NOMO-1 treated with DMSO at 0.1 percent for 48 hours (cell line): ENCODE measurements at regions not wholly inside any gene's neighbourhood (a gene's known extent, or its start where the extent isn't known, plus 50 kb on each side); places are given as distances from the start of the nearest gene placed in this dataset.

Experiments used
- DNase-seq: peaks from one replicate; lab custom pipeline; 2025; ENCODE audit not compliant: unreplicated experiment; lab: John Stamatoyannopoulos, UW

DNA sequence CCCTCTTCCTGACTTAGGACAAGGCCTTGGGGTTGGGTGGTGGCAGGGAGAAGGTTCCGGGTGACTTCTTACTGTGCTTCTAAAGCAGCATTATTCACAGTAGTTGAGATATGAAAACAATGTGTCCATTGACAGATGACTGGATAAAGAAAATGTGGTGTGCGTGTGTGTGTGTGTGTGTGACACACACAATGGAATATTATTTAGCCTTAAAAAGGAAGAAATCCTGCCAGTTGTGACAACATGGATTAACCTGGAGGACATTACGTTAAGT, 128.1 kb upstream of the RASGRP1 start:
- no peak for DNase-seq

DNA sequence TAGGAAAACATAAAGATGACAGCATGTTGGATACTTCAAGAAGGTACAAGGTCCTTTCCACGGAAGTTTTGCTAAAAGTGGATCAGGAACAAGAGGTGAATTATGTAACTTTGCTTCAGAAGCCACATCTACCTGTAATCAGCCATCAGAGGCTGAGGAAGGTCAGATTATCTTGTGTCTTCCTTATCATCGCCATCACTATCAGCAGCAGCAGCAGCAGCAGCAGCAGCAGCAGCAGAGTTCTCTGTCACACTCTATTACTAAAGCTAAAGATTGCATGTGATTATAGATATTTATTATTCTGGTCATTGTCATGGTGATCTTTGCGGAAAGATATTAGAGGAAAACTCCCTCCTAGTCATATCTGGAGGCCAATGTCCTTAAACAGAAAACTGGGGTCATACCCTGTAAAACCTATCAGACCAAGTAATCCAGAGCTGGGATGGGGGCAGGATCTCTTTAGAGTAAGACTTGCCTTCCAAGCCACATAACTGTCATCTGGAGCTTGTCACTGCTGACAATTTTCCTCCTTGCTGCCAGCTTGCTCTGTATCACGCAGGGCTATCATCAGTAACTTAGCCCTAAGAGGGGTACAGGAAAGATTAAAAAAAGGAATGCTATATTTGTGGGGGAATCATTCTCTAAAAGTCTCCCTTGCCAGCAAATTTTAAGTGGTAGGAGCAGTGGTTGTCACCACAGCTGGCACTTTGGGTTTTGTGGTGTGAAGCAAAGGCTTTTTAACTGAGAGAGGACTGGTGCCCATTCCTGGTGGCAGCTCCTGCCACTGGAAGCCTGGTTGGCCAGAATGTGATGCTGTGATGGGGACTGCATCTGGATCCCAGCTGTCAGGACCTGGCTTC, 130.9 kb upstream of the RASGRP1 start:
- no peak for DNase-seq

DNA sequence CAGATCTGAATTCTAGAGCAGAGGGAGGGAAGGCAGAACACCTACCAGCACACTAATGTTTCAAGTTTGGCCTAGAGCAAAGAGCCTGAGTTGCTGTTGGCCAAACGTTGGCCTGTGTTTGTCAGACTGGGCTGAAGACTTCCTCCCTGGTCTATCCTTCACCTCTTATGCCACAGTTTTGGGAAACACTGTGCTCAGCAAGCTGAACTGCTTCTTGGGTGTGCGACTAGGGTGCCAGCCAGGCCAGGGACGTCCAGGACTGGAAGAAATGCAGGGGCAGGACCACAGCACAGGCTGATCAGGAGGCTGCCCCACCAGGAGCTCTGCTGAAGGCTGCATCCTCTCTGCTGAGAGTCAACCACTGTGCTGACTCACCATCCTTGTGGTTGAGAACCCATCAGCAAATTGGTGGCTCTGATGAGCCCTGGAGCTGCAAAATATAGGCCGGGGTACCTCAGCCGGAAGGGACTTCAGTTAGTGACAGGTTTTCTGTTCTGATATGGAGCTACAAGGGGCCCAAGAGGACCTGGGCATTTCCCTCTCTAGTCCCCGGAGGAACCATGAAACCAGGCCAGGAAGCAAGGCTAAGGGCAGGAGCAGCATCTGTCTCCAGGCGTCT, 131.6 kb upstream of the RASGRP1 start:
- peak; percentile 47 for DNase-seq

DNA sequence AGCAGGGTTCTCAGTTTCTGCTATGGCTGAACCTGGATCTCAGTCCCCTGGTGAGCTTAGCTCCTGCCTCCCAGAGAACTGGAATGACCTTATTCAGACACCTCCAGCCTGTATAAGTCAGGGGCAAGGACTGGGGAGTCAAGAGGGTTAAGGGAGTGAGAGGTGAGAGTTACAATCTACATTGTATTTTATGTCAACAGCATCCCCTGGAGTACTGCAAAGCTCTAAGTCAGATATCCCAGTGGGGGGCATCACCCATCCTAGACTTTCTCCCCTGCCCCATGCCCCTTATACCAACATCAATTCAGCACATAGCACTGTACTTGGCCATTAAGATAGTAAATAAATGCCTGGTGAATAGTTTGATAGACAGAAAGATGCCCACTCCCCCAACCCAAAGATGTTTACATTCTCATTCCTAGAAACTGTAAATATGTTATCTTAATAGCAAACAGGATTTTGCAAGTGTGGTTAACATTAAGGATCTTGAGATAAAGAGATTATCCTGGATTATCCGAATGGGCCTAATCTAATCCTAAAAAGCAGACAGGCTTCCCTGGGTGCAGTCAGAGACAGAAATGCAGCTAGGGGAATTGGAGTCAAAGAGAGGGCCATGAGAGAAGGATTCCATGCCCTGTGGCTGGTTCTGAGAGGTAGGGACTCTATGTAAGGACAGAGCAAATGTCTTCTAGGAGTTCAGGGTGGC, 132.3 kb upstream of the RASGRP1 start:
- no peak for DNase-seq

DNA sequence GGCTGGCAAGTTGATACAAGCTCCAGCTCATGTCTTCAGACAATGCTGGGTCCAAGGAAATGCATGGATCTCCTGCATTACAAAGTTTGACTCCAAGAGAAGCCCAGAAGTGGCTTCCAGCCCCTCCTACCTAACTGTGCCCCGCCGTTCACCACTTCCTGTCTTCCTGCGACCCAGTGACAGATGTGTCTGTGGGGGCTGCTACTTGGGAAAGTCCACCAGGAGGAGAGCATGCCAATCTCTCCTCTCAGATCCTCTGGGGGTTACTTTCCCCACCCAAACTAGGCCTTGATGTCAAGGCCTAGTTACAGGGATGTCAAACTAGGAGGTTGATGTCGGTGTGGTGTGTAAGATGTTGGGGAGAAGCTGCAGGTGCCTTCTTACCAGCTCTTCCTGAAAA, 133.6 kb upstream of the RASGRP1 start:
- no peak for DNase-seq

DNA sequence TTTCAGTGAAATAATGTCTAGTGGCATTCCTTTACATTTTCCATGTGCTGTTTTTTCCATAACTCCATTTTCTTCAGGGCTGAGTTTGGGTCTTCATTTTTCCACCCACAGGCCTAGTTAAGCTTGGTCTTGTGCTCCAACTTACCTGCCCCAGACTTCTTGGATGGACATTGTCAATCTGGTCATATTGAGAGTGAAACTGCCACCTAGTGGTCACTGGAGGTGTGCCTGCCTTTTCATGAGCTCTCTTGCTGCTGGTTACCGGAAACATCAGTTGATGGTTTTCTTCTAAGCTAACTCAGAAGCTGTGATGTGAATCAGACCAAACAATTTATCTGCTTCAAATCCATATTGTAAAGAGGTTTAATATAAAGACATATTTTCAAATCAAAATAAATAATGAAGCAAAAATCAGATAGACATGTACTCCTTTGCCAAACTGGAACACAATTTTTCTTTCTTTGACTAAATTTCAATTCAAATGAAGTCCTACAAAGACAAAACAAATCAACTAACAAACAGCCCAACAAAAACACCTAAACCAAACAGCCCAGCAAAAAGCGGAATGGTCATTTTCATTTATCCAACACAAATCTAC, 135.1 kb upstream of the RASGRP1 start:
- peak; percentile 50 for DNase-seq

DNA sequence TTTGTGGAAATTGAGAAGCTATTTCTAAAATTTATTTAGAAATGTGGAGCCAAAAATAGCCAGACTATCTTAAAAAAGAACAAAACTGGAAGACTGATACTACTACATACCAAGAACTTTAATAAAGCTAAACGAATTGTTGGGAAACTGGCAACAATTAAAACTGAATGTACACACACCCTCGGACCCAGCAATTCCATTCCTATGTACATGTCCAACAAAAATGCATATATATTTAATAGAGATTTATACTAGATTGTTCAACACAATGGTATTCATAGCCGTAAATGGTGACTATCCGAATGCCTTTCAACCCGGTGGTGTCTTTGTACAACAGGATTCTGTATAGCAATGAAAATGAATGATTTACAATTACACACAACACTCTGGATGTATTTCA, 136.5 kb upstream of the RASGRP1 start:
- no peak for DNase-seq

DNA sequence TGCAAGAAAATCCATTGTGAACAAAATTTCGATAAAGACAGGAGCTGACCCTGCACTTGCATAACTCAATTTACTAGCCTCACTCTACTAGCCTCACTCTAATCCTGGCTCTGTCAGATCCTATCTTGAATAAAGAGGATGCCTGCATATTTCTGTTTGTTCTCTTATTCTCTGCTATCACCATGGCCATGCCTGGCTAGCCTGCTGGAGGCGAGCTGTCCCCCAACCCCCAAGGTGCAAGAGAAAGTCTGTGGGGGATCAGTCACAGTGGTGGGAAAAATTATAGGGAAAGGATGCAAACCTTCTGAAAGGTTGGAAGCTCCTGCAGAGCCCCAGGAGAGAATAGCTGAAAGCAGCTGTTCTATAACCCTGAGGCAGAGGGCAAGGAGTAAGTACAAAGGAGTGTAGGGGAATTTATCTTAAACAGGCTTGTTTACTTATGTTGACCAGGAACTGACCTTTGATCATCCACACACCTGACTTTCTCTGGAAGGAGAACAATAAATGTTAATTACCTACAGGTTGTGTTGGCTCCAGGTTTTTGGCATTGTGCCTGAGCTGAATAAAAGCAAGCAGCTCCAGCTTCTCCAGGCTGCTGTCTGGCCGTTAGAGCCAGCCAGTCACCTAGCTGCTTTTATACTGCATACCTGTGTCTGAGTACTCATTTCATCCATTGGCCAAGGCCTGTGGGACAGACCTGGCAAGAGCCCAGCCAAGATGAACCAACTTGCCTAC, 137.7 kb upstream of the RASGRP1 start:
- no peak for DNase-seq

DNA sequence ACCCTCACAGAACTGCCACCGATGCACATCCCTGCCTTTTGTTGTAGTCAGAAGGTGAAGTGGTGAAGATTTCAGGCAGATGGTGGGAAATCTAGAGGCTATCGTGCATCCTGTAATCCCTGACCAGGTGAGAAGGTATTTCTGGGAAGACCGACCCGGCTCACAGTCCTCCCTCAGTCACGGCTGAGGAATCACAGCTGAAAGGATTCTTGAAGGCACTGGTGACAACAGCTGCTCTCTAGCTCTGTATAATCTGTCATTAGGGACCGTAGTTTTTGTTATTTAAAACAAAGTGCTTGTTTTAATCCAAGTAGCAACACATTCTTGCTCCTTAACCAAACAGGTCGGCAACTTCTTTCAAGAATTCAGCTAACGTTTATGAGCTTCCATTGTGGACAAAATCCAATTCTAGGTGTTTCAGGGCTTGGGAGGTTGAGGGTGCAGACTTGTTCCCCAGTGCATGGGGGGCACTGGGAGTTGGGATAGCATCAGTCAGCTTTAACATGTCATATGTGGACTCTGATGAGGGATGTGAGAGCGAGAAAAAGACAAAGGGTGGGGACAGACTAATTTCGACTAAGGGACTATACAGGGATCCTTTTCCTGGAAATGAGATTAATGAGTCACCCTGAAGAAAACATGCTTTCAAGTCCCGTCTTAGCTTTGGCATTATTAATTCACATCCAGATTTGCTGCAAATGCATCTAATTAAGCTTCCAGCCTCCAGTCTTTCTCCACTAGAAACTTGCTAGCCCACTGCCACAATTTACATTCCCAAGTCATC, 141.0 kb upstream of the RASGRP1 start:
- no peak for DNase-seq

DNA sequence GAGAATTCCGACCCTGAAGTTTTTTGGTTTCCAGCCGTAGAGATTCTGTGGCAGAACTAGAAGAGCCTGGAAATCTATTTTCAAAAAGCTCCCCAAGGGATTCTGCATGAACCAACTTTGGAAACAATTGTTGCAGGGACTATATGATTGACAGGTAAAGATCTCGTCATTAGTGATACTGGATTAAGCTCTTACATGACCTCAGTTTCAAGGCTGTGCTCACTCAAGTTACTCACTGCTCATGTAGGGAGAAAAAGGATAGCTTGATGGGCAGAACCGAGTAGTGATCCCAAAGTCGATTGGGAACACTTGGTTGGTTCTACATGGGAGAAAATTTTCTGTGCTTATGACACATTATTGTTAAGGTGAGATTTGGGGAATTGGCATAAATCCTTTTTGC, 142.3 kb upstream of the RASGRP1 start:
- DNase-seq, result no peak

DNA sequence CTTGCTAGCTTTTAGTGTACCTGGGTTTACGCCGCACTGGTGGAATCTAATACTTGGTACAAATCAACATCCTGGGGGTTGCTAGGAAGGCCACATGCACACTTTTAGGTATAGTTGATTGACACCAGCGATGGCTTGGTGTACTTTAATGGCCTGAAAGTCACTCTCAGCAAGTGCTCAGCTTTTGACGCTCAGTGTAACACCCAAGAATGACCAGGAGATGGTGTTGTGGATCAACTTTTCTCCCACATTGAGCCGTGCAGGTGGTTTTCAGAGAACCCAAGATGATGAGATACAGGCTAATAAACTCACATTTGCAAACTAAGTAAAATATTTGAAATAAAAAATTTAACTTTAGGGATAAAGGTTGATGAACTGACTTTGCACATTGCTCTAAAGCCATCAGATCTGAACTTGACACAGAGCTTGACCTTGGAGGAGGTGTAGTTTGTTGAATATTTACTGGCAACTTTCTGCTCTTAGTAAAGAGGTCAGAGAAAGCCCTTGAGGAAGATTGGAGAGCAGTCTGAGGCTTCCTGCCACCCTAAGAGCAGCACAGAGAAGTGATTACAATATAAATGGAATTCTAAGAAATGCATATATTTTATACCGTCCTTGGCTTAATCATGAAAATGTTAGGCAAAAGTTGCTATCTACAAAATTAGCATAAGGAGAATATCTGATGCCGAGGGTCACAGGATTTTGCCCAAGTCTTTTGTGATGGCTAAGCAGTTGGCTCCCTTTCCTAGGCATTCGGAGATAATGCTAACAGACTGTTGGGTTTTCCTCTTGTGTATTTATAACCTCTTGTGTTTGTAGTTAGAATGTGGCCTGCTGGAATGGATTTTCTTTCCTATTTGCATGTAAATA, 143.4 kb upstream of the RASGRP1 start:
- peak; percentile 35 for DNase-seq

DNA sequence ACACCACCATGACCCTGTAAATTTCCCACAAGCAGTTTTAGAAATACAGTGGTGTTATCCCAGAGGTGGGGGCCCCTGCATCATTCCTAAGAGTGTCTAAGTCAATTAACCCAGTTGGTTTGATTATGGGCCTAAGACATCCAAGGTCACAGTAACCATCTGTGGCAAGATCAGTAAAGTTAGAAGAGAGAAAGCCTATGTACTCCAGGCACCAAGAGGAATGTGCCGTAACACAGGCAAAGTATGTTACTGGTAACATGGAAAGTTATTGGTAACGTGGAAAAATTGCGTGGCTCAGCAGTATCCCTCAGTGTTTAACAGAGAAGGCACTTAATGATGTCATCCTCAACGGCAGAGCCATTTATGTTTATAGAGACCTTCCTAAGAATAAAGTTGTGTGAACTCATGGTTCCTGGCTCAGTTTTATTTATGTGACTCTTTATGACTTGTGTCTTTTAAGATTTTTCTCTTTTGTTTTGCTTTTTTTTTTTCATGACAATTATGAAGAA, 144.1 kb upstream of the RASGRP1 start:
- DNase-seq, result no peak

DNA sequence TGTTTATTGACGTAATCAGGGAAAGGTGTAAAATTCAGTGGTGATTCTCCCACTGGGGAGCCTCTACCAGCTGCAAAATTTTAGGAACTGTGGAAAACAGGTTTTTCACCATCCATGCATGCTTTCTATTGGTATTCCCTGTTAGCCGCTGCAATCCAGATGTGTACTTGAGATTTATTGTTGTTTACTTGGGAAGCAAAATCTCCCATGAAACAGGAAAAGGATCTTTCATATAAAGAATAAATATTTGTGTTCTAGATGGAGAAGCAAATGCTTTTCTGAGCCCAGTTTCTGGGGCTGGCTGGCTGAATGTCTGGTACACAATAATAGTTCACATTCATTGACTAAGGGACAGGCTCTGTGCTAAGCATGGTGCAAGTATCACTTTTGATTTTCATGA, 144.6 kb upstream of the RASGRP1 start:
- DNase-seq, result no peak

DNA sequence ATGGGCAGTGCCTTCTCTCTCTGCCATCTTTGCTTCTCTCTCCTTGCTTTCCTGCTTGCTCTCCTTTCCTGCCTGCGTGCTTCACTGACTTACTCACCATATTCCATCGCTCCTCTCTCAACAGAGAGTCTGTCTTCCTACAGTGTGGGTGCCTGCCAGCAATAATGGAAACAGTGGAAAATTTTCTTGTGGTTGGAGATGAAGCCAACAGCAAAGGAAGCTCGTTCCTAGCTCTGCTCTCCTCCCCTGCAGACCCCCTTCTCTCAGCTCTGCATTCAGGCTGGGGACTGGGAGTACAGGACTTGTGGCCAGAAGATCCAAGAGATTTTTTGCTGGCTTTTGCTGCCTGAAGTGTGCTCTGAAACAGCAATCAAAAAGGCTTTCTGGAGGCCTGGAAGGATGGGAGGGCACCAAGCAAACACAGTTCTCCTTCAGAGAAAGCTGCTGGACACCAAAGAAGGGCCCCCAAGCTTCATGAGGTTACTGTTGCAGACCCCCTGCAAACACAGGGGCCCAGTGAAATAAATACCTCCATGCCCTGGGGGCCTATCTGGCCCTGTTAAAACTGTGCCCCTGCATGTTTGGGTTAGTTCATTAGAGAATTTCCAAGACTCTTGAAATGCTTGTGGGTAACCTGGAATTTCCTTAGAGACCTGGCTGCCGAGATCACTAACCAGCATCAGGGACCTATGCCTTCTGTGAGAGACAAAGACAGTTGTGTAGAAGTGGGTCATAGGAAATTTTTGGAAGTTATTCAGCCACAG, 149.9 kb upstream of the RASGRP1 start:
- DNase-seq, result no peak

DNA sequence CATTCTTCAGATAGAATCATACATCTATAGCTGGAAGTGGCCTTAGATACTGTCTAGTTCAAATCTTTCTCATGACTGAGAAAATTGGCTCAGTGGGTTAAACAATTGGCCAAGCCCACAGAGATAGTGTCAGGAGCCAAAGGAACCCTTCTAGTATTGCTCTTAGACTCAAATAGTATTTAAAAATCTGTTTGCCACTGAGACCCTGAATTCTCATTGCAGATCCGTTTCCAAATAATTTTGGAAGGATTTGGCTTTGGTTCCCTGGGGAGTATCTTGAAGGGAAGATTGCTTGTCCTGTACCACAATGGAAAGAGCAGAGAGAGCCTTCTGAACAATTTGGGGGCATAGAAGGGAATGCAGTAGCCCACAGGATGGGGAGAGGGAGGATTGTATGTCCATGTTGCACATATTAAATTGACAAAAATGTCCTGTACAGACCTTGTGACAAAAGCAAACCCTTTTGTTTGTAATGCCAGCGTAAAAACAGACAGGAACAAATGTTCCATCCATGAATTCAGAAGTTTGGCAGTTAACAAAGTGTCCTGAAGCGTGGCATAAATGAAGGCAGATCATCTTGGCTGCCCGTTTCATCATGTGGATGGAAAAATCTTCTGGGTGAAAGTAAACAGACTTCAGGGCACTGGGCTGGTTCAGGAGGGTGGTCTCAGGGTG, 156.4 kb upstream of the RASGRP1 start:
- no peak for DNase-seq

DNA sequence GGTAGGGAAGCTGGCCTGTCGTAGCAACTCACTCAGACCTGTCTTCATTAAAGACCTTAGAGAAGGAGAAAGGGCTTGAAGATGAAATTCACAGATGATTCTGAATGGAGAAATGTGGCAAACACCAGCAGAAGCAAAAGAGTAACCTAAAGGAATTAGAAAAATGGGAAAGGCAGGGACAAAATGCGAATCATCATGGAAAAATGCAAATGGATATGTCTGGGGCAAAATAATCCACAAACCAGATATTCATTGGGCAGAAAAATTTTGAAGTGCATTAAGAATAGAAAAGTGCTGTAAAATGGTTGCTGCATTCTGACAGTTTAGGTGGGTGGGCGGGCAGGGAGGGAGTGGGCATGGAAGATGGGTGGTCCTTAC, 156.9 kb upstream of the RASGRP1 start:
- DNase-seq, result no peak

DNA sequence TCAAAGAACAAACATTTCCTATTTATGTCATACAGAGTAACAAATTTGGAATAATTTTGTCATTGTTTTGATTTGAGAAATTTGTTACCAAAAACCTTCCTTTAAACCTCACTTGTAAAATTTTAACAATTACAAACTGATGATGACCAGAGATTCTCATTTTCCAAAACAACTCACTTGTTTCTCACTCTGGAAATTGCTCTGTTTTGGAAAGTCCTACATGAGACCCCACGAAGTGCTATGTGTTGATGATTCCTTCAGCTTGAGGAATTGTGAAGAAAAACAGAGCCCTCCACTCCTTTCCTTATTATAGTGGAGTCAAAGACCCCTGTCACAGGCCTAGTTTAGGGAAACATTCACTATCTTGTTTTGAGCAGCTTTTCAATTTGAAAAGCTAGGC, 157.6 kb upstream of the RASGRP1 start:
- DNase-seq, result no peak

DNA sequence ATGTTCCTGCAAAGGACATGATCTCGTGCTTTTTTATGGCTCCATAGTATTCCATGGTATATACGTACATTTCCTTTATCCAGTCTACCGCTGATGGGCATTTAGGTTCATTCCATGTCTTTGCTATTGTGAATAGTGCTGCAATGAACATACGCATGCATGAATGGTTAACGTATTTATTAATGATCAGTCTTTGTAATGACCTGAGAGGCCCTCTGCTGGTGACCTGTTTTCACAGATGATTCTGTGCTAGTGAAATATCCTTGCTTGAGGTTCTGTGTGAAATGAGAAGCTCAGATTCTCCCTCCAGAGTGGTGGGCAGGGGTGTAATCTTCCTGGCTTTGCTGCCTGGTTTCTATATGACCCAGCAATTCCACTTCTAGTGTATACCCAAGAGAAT, 160.2 kb upstream of the RASGRP1 start:
- DNase-seq, result no peak
